DOHH2 (cell line): ENCODE measurements at regions not wholly inside any gene's neighbourhood (a gene's known extent, or its start where the extent isn't known, plus 50 kb on each side); places are given as distances from the start of the nearest gene placed in this dataset.

Experiments
- EZH2phosphoT487 ChIP-seq: fragments of 200-600 bp; sonication (generic); IDR thresholded peaks from 2 replicates; pipeline ENCODE4 v1.6.1; 2017; ENCODE audit warnings: borderline replicate concordance, mild to moderate bottlenecking, antibody characterized with exemption, low read length, moderate library complexity, mixed read lengths
- TF ChIP-seq, protein P1 (sequence below): fragments of 200-600 bp; sonication (generic); IDR thresholded peaks from one replicate; pipeline ENCODE4 v1.5.1; 2014; ENCODE audit warnings: antibody characterized with exemption, mild to moderate bottlenecking, low read depth, low read length; ENCODE audit not compliant: poor library complexity, severe bottlenecking

DNA sequence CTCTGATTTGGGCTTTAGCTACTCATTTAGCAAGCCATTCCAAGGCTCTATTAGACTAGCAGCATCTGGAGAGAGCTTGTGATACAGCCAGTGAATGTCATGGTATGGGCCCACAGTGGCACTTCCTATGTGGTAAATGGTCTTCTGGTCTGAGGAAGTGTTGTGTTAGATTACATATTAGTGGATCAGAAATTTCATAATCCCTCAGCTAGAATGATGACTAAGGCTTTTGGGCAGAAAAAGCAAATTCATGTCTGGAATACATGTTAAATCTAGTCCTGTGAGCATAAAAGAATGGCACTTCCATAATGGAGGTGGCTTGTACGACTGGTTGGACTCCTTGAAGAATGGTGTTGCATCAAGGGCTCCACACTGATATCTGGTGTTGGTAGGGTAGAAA, 436.8 kb upstream of the CWC22 start:
- TF ChIP-seq, protein P1, sequence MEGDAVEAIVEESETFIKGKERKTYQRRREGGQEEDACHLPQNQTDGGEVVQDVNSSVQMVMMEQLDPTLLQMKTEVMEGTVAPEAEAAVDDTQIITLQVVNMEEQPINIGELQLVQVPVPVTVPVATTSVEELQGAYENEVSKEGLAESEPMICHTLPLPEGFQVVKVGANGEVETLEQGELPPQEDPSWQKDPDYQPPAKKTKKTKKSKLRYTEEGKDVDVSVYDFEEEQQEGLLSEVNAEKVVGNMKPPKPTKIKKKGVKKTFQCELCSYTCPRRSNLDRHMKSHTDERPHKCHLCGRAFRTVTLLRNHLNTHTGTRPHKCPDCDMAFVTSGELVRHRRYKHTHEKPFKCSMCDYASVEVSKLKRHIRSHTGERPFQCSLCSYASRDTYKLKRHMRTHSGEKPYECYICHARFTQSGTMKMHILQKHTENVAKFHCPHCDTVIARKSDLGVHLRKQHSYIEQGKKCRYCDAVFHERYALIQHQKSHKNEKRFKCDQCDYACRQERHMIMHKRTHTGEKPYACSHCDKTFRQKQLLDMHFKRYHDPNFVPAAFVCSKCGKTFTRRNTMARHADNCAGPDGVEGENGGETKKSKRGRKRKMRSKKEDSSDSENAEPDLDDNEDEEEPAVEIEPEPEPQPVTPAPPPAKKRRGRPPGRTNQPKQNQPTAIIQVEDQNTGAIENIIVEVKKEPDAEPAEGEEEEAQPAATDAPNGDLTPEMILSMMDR, result no peak
- TF ChIP-seq EZH2phosphoT487, result no peak
